Activated CD8-positive, alpha-beta memory T cell treated with anti-CD3 and anti-CD28 coated beads, Interleukin-2, amount 50 U/mL, for 48 hours (primary cell): ENCODE measurements at regions not wholly inside any gene's neighbourhood (a gene's known extent, or its start where the extent isn't known, plus 50 kb on each side); places are given as distances from the start of the nearest gene placed in this dataset.

Experiments used
- DNase-seq: peaks from one replicate; pipeline ENCODE4 v3.0.0-alpha.2; 2020

GRCh38 chr6:170025935-170026750 lies 264.7 kb downstream of the DLL1 start:
- DNase-seq, result peak; percentile 38

- no peak for DNase-seq
Measured at GRCh38 chr6:170025341-170025911, 265.5 kb downstream of the DLL1 start.

- no peak for DNase-seq
Measured at GRCh38 chr6:170024940-170025339, 265.9 kb downstream of the DLL1 start.

- DNase-seq, result peak; percentile 23
Measured at GRCh38 chr6:170023620-170024521, 267.0 kb downstream of the DLL1 start.

- peak; percentile 46 for DNase-seq
Measured at GRCh38 chr6:170022827-170023619, 267.9 kb downstream of the DLL1 start.

- no peak for DNase-seq
Measured at GRCh38 chr6:170022291-170022722, 268.6 kb downstream of the DLL1 start.

- peak; percentile 35 for DNase-seq
Measured at GRCh38 chr6:170021579-170021978, 269.3 kb downstream of the DLL1 start.

GRCh38 chr6:170019818-170020583 lies 268.6 kb downstream of the ERMARD start:
- peak; percentile 30 for DNase-seq

- peak; percentile 41 for DNase-seq
Measured at GRCh38 chr6:170018936-170019817, 267.8 kb downstream of the ERMARD start.

- peak; percentile 22 for DNase-seq
Measured at GRCh38 chr6:170018422-170018935, 267.1 kb downstream of the ERMARD start.

GRCh38 chr6:170017603-170018320 lies 266.3 kb downstream of the ERMARD start:
- DNase-seq, result no peak

- DNase-seq, result peak; percentile 18
Measured at GRCh38 chr6:170013815-170014214, 262.4 kb downstream of the ERMARD start.

GRCh38 chr6:170012037-170012330 lies 260.6 kb downstream of the ERMARD start:
- no peak for DNase-seq

- DNase-seq, result peak; percentile 40
Measured at GRCh38 chr6:170011204-170012036, 260.0 kb downstream of the ERMARD start.

GRCh38 chr6:170010665-170011203 lies 259.3 kb downstream of the ERMARD start:
- peak; percentile 15 for DNase-seq

GRCh38 chr6:170008294-170008785 lies 256.9 kb downstream of the ERMARD start:
- DNase-seq, result peak; percentile 28

- DNase-seq, result peak; percentile 34
Measured at GRCh38 chr6:170007468-170008293, 256.3 kb downstream of the ERMARD start.
